GF-D8 (cell line): ENCODE measurements at regions not wholly inside any gene's neighbourhood (a gene's known extent, or its start where the extent isn't known, plus 50 kb on each side); places are given as distances from the start of the nearest gene placed in this dataset.

Source experiments
- DNase-seq: peaks from one replicate; lab custom pipeline; 2025; lab: John Stamatoyannopoulos, UW

GRCh38 chr2:221216636-221217035 is 355.5 kb downstream of the EPHA4 start:
- no peak for DNase-seq

GRCh38 chr2:221225752-221226151 is 346.4 kb downstream of the EPHA4 start:
- DNase-seq: no peak

- DNase-seq: no peak
Observed at GRCh38 chr2:221228214-221228769, 343.8 kb downstream of the EPHA4 start.

GRCh38 chr2:221229099-221229498 is 343.0 kb downstream of the EPHA4 start:
- DNase-seq: no peak

- DNase-seq: no peak
Observed at GRCh38 chr2:221231511-221231910, 340.6 kb downstream of the EPHA4 start.

- DNase-seq: no peak
Observed at GRCh38 chr2:221235941-221236340, 336.2 kb downstream of the EPHA4 start.

GRCh38 chr2:221241072-221241471 is 331.0 kb downstream of the EPHA4 start:
- no peak for DNase-seq

GRCh38 chr2:221243771-221244170 is 328.3 kb downstream of the EPHA4 start:
- DNase-seq: no peak

GRCh38 chr2:221245045-221245444 is 327.1 kb downstream of the EPHA4 start:
- no peak for DNase-seq

GRCh38 chr2:221245772-221246171 is 326.3 kb downstream of the EPHA4 start:
- no peak for DNase-seq

GRCh38 chr2:221254299-221254698 is 317.8 kb downstream of the EPHA4 start:
- no peak for DNase-seq

GRCh38 chr2:221255862-221256261 is 316.2 kb downstream of the EPHA4 start:
- DNase-seq: no peak

GRCh38 chr2:221258464-221258863 is 313.6 kb downstream of the EPHA4 start:
- no peak for DNase-seq

GRCh38 chr2:221262651-221263050 is 309.5 kb downstream of the EPHA4 start:
- DNase-seq: no peak

GRCh38 chr2:221263573-221263972 is 308.5 kb downstream of the EPHA4 start:
- DNase-seq: no peak

- no peak for DNase-seq
Observed at GRCh38 chr2:221264318-221264717, 307.8 kb downstream of the EPHA4 start.

- DNase-seq: no peak
Observed at GRCh38 chr2:221267773-221268425, 304.2 kb downstream of the EPHA4 start.

GRCh38 chr2:221268631-221269030 is 303.5 kb downstream of the EPHA4 start:
- no peak for DNase-seq

GRCh38 chr2:221270806-221271205 is 301.3 kb downstream of the EPHA4 start:
- DNase-seq: no peak

GRCh38 chr2:221272729-221273128 is 299.4 kb downstream of the EPHA4 start:
- DNase-seq: no peak

- no peak for DNase-seq
Observed at GRCh38 chr2:221276033-221276432, 296.1 kb downstream of the EPHA4 start.

GRCh38 chr2:221276601-221277000 is 295.5 kb downstream of the EPHA4 start:
- DNase-seq: no peak

- DNase-seq: no peak
Observed at GRCh38 chr2:221282386-221282785, 289.7 kb downstream of the EPHA4 start.

GRCh38 chr2:221283896-221284545 is 288.1 kb downstream of the EPHA4 start:
- no peak for DNase-seq
